K562 (cell line): ENCODE measurements at regions not wholly inside any gene's neighbourhood (a gene's known extent, or its start where the extent isn't known, plus 50 kb on each side); places are given as distances from the start of the nearest gene placed in this dataset.

Source experiments
- ATF1 ChIP-seq, 2 experiments: fragments of 450-650 bp in 1 of 2; IDR thresholded peaks; 2 replicates each; pipeline ENCODE4 v1.6.1; 2016; ENCODE audit warnings: missing compliant biosample characterization in 1 of 2, missing genetic modification characterization in 1 of 2
- BDP1 ChIP-seq: IDR thresholded peaks from 3 replicates; pipeline ENCODE4 v1.6.1; 2011; ENCODE audit not compliant: insufficient read length, insufficient read depth
- CXXC5 ChIP-seq: fragments of 250-450 bp; sonication (Bioruptor Pico); IDR thresholded peaks from 2 replicates; pipeline ENCODE4 v1.8.0; 2022; ENCODE audit warnings: inconsistent platforms, mild to moderate bottlenecking, moderate library complexity
- ESRRB ChIP-seq: fragments of 250-450 bp; sonication (Bioruptor Pico); IDR thresholded peaks from 2 replicates; pipeline ENCODE4 v1.5.0; 2020; ENCODE audit warnings: mild to moderate bottlenecking, moderate library complexity, borderline replicate concordance
- FUS ChIP-seq: fragments of 200-400 bp; formaldehyde crosslinking; optimal IDR thresholded peaks from 2 replicates; pipeline ENCODE3; 2017; ENCODE audit warnings: low read depth, low read length
- GABPB2 ChIP-seq: fragments of 250-450 bp; sonication (Bioruptor Pico); conservative IDR thresholded peaks from 2 replicates; pipeline ENCODE4 v1.5.1; 2021; ENCODE audit warnings: mild to moderate bottlenecking
- GATA2 ChIP-seq: sonication (generic); formaldehyde crosslinking; IDR thresholded peaks from 2 replicates; pipeline ENCODE4 v1.4.0; 2020; ENCODE audit warnings: mild to moderate bottlenecking, missing genetic modification reagents
- HDAC1 ChIP-seq, 2 experiments: fragments of 450-650 bp; IDR thresholded peaks; 2 replicates each; pipeline ENCODE4 v1.6.1; 2016 to 2017; ENCODE audit warnings: inconsistent platforms in 1 of 2, mild to moderate bottlenecking in 1 of 2, moderate library complexity in 1 of 2
- KDM4B ChIP-seq, 2 experiments: fragments of 450-650 bp in 1 of 2; sonication (generic) in 1 of 2; IDR thresholded peaks; 2 replicates each; pipeline ENCODE4 v1.6.1; 2016 to 2017; ENCODE audit warnings: borderline replicate concordance in 2 of 2, antibody characterized with exemption in 1 of 2, low read depth in 1 of 2, mild to moderate bottlenecking in 1 of 2
- MEF2D ChIP-seq: conservative IDR thresholded peaks from 2 replicates; pipeline ENCODE4 v1.6.1; 2016; ENCODE audit warnings: low read depth, missing genetic modification characterization, missing compliant biosample characterization
- NELFE ChIP-seq: IDR thresholded peaks from 2 replicates; pipeline ENCODE4 v1.6.1; 2011; ENCODE audit warnings: mild to moderate bottlenecking; ENCODE audit not compliant: insufficient read depth, insufficient read length
- NFIC ChIP-seq: fragments of 450-650 bp; IDR thresholded peaks from 2 replicates; pipeline ENCODE4 v1.6.1; 2017; ENCODE audit warnings: mild to moderate bottlenecking, inconsistent platforms
- NFIX ChIP-seq: fragments of 250-450 bp; sonication (Bioruptor Pico); IDR thresholded peaks from 2 replicates; pipeline ENCODE4 v1.4.0; 2020; ENCODE audit warnings: low read depth, mild to moderate bottlenecking, moderate library complexity
- POLR2H ChIP-seq: IDR thresholded peaks from 2 replicates; pipeline ENCODE4 v1.6.1; 2016; ENCODE audit warnings: missing genetic modification characterization, low read depth, mild to moderate bottlenecking, control low read depth, missing compliant biosample characterization, moderate library complexity
- PTBP1 ChIP-seq: fragments of 200-400 bp; formaldehyde crosslinking; IDR thresholded peaks from 2 replicates; pipeline ENCODE4 v1.6.1; 2017; ENCODE audit warnings: low read depth, low read length
- RBM14 ChIP-seq: fragments of 200-400 bp; formaldehyde crosslinking; IDR thresholded peaks from 2 replicates; pipeline ENCODE4 v1.6.1; 2018; ENCODE audit warnings: low read depth, mild to moderate bottlenecking, low read length, moderate library complexity, borderline replicate concordance; ENCODE audit not compliant: insufficient read depth
- SAFB ChIP-seq: fragments of 200-400 bp; formaldehyde crosslinking; IDR thresholded peaks from 2 replicates; pipeline ENCODE4 v1.6.1; 2017; ENCODE audit warnings: low read depth, low read length, borderline replicate concordance
- SIX5 ChIP-seq, 2 experiments: IDR thresholded peaks; 2 replicates each; pipeline ENCODE4 v1.6.1; 2011; ENCODE audit warnings: low read length in 2 of 2, borderline replicate concordance in 1 of 2, low read depth in 1 of 2, mild to moderate bottlenecking in 1 of 2, moderate library complexity in 1 of 2; ENCODE audit not compliant: insufficient read depth in 1 of 2
- STAT5B ChIP-seq: fragments of 250-450 bp; sonication (Bioruptor Pico); IDR thresholded peaks from 2 replicates; pipeline ENCODE4 v1.8.0; 2021; ENCODE audit warnings: mild to moderate bottlenecking, inconsistent platforms
- TAF9B ChIP-seq: fragments of 450-650 bp; IDR thresholded peaks from 2 replicates; pipeline ENCODE4 v1.6.1; 2018; ENCODE audit warnings: mild to moderate bottlenecking; ENCODE audit not compliant: partially characterized antibody
- ZC3H4 ChIP-seq: sonication (generic); formaldehyde crosslinking; IDR thresholded peaks from 2 replicates; pipeline ENCODE4 v1.9.0; 2021; ENCODE audit warnings: missing genetic modification reagents, borderline replicate concordance
- ZKSCAN3 ChIP-seq: fragments of 250-450 bp; sonication (Bioruptor Pico); IDR thresholded peaks from 2 replicates; pipeline ENCODE4 v1.4.0; 2020
- ZNF79 ChIP-seq: fragments of 250-450 bp; sonication (Bioruptor Pico); IDR thresholded peaks from 2 replicates; pipeline ENCODE4 v1.4.0; 2020; ENCODE audit warnings: low read depth, mild to moderate bottlenecking, moderate library complexity
- TF ChIP-seq, protein P1 (sequence below): sonication (generic); formaldehyde crosslinking; IDR thresholded peaks from 2 replicates; pipeline ENCODE4 v1.8.0; 2023; ENCODE audit warnings: mild to moderate bottlenecking, missing genetic modification reagents
- TF ChIP-seq, protein P2 (sequence below): sonication (generic); formaldehyde crosslinking; IDR thresholded peaks from 2 replicates; pipeline ENCODE4 v1.8.0; 2022; ENCODE audit warnings: missing genetic modification reagents, mild to moderate bottlenecking, moderate library complexity, borderline replicate concordance
- TF ChIP-seq, protein P3 (sequence below): conservative IDR thresholded peaks from 2 replicates; pipeline ENCODE4 v1.6.1; 2011; ENCODE audit warnings: low read depth, mild to moderate bottlenecking, low read length; ENCODE audit not compliant: control insufficient read depth
- TF ChIP-seq, protein P4 (sequence below): sonication (generic); formaldehyde crosslinking; IDR thresholded peaks from 2 replicates; pipeline ENCODE4 v1.8.1; 2022; ENCODE audit warnings: missing genetic modification reagents

DNA sequence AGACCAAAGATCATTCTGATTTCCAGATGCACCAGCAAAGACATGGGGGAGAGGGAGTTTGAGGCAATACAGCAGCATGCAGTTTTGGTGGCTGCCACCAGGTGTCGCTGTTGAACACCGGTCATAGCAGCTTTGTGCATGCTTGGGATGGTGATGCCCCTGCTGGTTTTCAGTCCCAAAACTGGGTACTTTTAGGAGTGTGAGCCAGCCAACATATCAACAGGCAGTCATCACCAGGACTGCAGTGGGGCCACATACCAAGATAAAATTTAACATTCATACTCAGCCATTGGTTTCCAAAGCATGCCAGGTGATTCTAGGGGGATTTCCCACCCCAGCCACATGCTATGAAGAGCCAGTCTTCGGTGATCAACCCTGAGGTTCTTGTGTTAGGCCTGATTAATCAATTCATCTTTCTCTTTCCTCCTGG, 64.2 kb downstream of the PHETA1 start (continued):
- no peak for TF ChIP-seq NELFE
- TF ChIP-seq, protein P1, sequence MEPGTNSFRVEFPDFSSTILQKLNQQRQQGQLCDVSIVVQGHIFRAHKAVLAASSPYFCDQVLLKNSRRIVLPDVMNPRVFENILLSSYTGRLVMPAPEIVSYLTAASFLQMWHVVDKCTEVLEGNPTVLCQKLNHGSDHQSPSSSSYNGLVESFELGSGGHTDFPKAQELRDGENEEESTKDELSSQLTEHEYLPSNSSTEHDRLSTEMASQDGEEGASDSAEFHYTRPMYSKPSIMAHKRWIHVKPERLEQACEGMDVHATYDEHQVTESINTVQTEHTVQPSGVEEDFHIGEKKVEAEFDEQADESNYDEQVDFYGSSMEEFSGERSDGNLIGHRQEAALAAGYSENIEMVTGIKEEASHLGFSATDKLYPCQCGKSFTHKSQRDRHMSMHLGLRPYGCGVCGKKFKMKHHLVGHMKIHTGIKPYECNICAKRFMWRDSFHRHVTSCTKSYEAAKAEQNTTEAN (CRISPR knock-in tag), result no peak
- TF ChIP-seq MEF2D, result no peak
- no peak for TF ChIP-seq NFIC
- TF ChIP-seq TAF9B, result no peak
- TF ChIP-seq SIX5 (IDR thresholded peaks at IDR 0.05; ENCODE audit: borderline replicate concordance in 1 of 2, insufficient read depth in 1 of 2, low read depth in 1 of 2, low read length in 2 of 2), result no peak
- TF ChIP-seq SAFB, result no peak
- TF ChIP-seq CXXC5 (CRISPR knock-in tag), result no peak
- TF ChIP-seq, protein P2, sequence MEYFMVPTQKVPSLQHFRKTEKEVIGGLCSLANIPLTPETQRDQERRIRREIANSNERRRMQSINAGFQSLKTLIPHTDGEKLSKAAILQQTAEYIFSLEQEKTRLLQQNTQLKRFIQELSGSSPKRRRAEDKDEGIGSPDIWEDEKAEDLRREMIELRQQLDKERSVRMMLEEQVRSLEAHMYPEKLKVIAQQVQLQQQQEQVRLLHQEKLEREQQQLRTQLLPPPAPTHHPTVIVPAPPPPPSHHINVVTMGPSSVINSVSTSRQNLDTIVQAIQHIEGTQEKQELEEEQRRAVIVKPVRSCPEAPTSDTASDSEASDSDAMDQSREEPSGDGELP (CRISPR knock-in tag), result no peak
- TF ChIP-seq NFIX, result no peak
- TF ChIP-seq GABPB2, result no peak
- TF ChIP-seq HDAC1 (IDR thresholded peaks at IDR 0.05), result no peak
- TF ChIP-seq KDM4B (IDR thresholded peaks at IDR 0.05; ENCODE audit: borderline replicate concordance in 2 of 2, low read depth in 1 of 2), result no peak
- no peak for TF ChIP-seq ATF1 (CRISPR knock-in tag; IDR thresholded peaks at IDR 0.05)
- TF ChIP-seq ATF1 (tag; IDR thresholded peaks at IDR 0.05), result no peak
- no peak for TF ChIP-seq ESRRB (CRISPR knock-in tag)
- no peak for TF ChIP-seq POLR2H (tag)
- TF ChIP-seq RBM14, result no peak
- TF ChIP-seq FUS, result no peak
- TF ChIP-seq, protein P3, sequence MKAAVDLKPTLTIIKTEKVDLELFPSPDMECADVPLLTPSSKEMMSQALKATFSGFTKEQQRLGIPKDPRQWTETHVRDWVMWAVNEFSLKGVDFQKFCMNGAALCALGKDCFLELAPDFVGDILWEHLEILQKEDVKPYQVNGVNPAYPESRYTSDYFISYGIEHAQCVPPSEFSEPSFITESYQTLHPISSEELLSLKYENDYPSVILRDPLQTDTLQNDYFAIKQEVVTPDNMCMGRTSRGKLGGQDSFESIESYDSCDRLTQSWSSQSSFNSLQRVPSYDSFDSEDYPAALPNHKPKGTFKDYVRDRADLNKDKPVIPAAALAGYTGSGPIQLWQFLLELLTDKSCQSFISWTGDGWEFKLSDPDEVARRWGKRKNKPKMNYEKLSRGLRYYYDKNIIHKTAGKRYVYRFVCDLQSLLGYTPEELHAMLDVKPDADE, result no peak
- no peak for TF ChIP-seq ZNF79 (CRISPR knock-in tag)
- no peak for TF ChIP-seq BDP1
- no peak for TF ChIP-seq ZC3H4 (CRISPR knock-in tag)
- TF ChIP-seq GATA2 (CRISPR knock-in tag), result no peak
- TF ChIP-seq ZKSCAN3 (CRISPR knock-in tag), result no peak
- TF ChIP-seq, protein P4, sequence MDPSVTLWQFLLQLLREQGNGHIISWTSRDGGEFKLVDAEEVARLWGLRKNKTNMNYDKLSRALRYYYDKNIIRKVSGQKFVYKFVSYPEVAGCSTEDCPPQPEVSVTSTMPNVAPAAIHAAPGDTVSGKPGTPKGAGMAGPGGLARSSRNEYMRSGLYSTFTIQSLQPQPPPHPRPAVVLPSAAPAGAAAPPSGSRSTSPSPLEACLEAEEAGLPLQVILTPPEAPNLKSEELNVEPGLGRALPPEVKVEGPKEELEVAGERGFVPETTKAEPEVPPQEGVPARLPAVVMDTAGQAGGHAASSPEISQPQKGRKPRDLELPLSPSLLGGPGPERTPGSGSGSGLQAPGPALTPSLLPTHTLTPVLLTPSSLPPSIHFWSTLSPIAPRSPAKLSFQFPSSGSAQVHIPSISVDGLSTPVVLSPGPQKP (CRISPR knock-in tag), result no peak
- TF ChIP-seq STAT5B (CRISPR knock-in tag), result no peak
- no peak for TF ChIP-seq PTBP1
